Esophagus squamous epithelium (tissue), 5 donors: ENCODE measurements at regions not wholly inside any gene's neighbourhood (a gene's known extent, or its start where the extent isn't known, plus 50 kb on each side); places are given as distances from the start of the nearest gene placed in this dataset.
A peak's percentile ranks its signal among the peaks of the same experiment; 100 is the strongest.

Experiments used
- DNase-seq: peaks from one replicate; lab custom pipeline; 2025; lab: John Stamatoyannopoulos, UW
- H3K27ac ChIP-seq, 4 donors: fragments of 200-600 bp; sonication (generic); one replicate each; pipeline ENCODE4 v1.5.1; 2016 to 2019; ENCODE audit warnings: mild to moderate bottlenecking in 1 of 4
- H3K27me3 ChIP-seq, 4 donors: fragments of 200-600 bp; sonication (generic); 1 replicate in 3 of 4; 2 replicates in 1 of 4; pipeline versions ENCODE4 v1.5.1 to v1.6.0; 2017 to 2021; ENCODE audit warnings: antibody characterized with exemption in 1 of 4
- H3K36me3 ChIP-seq, 3 donors: fragments of 200-600 bp; sonication (generic); one replicate each; pipeline ENCODE4 v1.5.1; 2016 to 2019
- H3K4me1 ChIP-seq, 3 donors: fragments of 200-600 bp; sonication (generic); one replicate each; pipeline ENCODE4 v1.5.1; 2017 to 2019
- H3K4me3 ChIP-seq, 4 donors: fragments of 200-600 bp; sonication (generic); 1 replicate in 3 of 4; 2 replicates in 1 of 4; pipeline ENCODE4 v1.5.1; 2016 to 2019; ENCODE audit warnings: mild to moderate bottlenecking in 2 of 4, moderate library complexity in 1 of 4
- H3K9me3 ChIP-seq, 3 donors: fragments of 200-600 bp; sonication (generic); one replicate each; pipeline ENCODE4 v1.5.1; 2016 to 2019
- CTCF ChIP-seq, 6 experiments: fragments of 450-650 bp in 4 of 6; fragments of 200-600 bp in 2 of 6; sonication (generic) in 2 of 6; IDR thresholded peaks; one replicate each; pipeline ENCODE4 v1.5.1; 2016 to 2019; ENCODE audit warnings: antibody characterized with exemption in 6 of 6, mild to moderate bottlenecking in 4 of 6, moderate library complexity in 4 of 6
- POLR2A ChIP-seq, 4 donors: fragments of 450-650 bp; IDR thresholded peaks; one replicate each; pipeline ENCODE4 v1.6.1; 2017; ENCODE audit warnings: antibody characterized with exemption in 4 of 4, mild to moderate bottlenecking in 4 of 4, moderate library complexity in 3 of 4
- WGBS, 2 donors: methylation state at CpG; one replicate each; pipeline ENCODE4 v1.1.5; 2018; 5-methylcytosine and 5-hydroxymethylcytosine counted together
- intact Hi-C: fragments of 100-400 bp; cut with DNase I; formaldehyde crosslinking; loops from one replicate; pipeline ENCODE4 v1.15.0; 2022
- donor health status: DM: yes; HTN: yes; CAD: no.

GRCh38 chr18:24656551-24657443 lies 196.4 kb downstream of the HRH4 start:
- WGBS, 2 donors: 70 to 75% methylated on average over 7 of the region's 7 CpGs
- DNase-seq: no peak
- Histone ChIP-seq H3K27ac (peak overlapping the region in 2 of 4 donors; percentile 21 to 30), H3K36me3 (no peaks in the 10 kb centered on the region), H3K9me3 (no peaks in the 10 kb centered on the region), H3K4me3 (no peak overlapping the region), H3K27me3 (peaks cover 0 to 4% (median 0%) of the 10 kb centered on the region in 4 donors), H3K4me1 (peaks cover 0 to 8% (median 4%) of the 10 kb centered on the region in 3 donors)
- intact Hi-C loops: no loop called here
- TF ChIP-seq POLR2A (IDR thresholded peaks at IDR 0.05): no peak
- TF ChIP-seq CTCF (IDR thresholded peaks at IDR 0.05): no peak

GRCh38 chr18:24657444-24657842 lies 197.0 kb downstream of the HRH4 start:
- no peak overlapping the region for H3K27ac ChIP-seq
- WGBS, 2 donors: 63 to 68% methylated on average over 7 of the region's 7 CpGs
- no peak overlapping the region for H3K4me3 ChIP-seq
- H3K9me3 ChIP-seq: no peaks in the 10 kb centered on the region
- no peak for DNase-seq
- H3K36me3 ChIP-seq: no peaks in the 10 kb centered on the region
- intact Hi-C loops: no loop called here
- peaks cover 0 to 8% (median 4%) of the 10 kb centered on the region in 3 donors for H3K4me1 ChIP-seq
- H3K27me3 ChIP-seq: peaks cover 0 to 4% (median 0%) of the 10 kb centered on the region in 4 donors
- TF ChIP-seq CTCF (IDR thresholded peaks at IDR 0.05) (no peak), POLR2A (IDR thresholded peaks at IDR 0.05) (no peak)

- Histone ChIP-seq H3K36me3 (no peaks in the 10 kb centered on the region), H3K4me3 (no peak overlapping the region), H3K9me3 (no peaks in the 10 kb centered on the region), H3K27ac (no peak overlapping the region), H3K27me3 (peaks cover 0 to 11% (median 0%) of the 10 kb centered on the region in 4 donors), H3K4me1 (peaks cover 0 to 8% (median 4%) of the 10 kb centered on the region in 3 donors)
- TF ChIP-seq CTCF (IDR thresholded peaks at IDR 0.05) (no peak), POLR2A (IDR thresholded peaks at IDR 0.05) (no peak)
- WGBS, 2 donors: 25 to 27% methylated on average over 1 of the region's 1 CpG
- no peak for DNase-seq
- intact Hi-C loops: no loop called here
These were observed 197.9 kb downstream of the HRH4 start for GRCh38 chr18:24658302-24658701.

GRCh38 chr18:24659827-24660720 lies 199.6 kb downstream of the HRH4 start:
- Histone ChIP-seq H3K27ac (peak overlapping the region in 3 of 4 donors; percentile 27 to 76 (median 51)), H3K27me3 (peaks cover 0 to 11% (median 0%) of the 10 kb centered on the region in 4 donors), H3K36me3 (no peaks in the 10 kb centered on the region), H3K4me1 (peaks cover 0 to 8% (median 4%) of the 10 kb centered on the region in 3 donors), H3K9me3 (no peaks in the 10 kb centered on the region), H3K4me3 (peak overlapping the region in 3 of 4 donors; percentile 19 to 60 (median 28))
- WGBS, 2 donors: 35 to 68% methylated on average over 16 to 19 of the region's 21 CpGs
- intact Hi-C loops: no loop called here
- TF ChIP-seq CTCF (IDR thresholded peaks at IDR 0.05): no peak
- TF ChIP-seq POLR2A (IDR thresholded peaks at IDR 0.05): no peak
- no peak for DNase-seq
